ENCODE measurements at regions not wholly inside any gene's neighbourhood (a gene's known extent, or its start where the extent isn't known, plus 50 kb on each side); places are given as distances from the start of the nearest gene placed in this dataset.

DNA sequence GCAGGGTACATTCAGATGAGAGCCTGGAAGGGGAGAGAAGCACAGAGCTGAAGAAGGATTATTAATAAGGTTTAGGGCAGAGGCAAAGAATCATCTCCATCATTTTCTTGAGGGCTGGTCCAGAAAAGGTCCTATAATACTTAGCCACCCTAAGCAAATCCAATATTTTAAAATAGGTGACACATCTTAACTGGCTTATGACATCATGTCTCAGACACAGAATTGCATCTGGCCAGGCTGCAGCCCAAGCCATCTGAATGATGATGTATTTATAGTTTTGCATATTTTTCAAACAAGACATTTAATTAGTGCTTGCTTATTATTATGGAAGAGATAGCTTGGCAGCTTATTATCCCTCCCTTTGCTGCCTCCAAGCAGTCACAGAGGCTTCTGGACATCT lies 571.3 kb downstream of the SUCLG1 start:
- TF ChIP-seq CTCF (IDR thresholded peaks at IDR 0.05 in 2 of 3, conservative IDR thresholded peaks at IDR 0.05 in 1 of 3; ENCODE audit: control insufficient read depth in 2 of 3, extremely low read depth in 1 of 3, insufficient read depth in 1 of 3, low read depth in 3 of 3, low read length in 3 of 3) (no peak), USF1 (IDR thresholded peaks at IDR 0.05; ENCODE audit: borderline replicate concordance, extremely low read length, insufficient read depth, low read depth, low read length) (no peak), BHLHE40 (IDR thresholded peaks at IDR 0.05; ENCODE audit: borderline replicate concordance in 1 of 2, low read depth in 2 of 2, low read length in 1 of 2) (no peak), NR2C2 (IDR thresholded peaks at IDR 0.05; ENCODE audit: borderline replicate concordance, control insufficient read depth, insufficient read length, low read depth) (no peak), MXI1 (IDR thresholded peaks at IDR 0.05; ENCODE audit: low read depth, low read length) (no peak), POLR2AphosphoS5 (IDR thresholded peaks at IDR 0.05; ENCODE audit: low read length) (no peak), EZH2 (IDR thresholded peaks at IDR 0.05; ENCODE audit: borderline replicate concordance, control insufficient read depth, low read depth, low read length) (no peak), SP1 (IDR thresholded peaks at IDR 0.05; ENCODE audit: low read depth, low read length) (no peak), IRF5 (IDR thresholded peaks at IDR 0.05; ENCODE audit: borderline replicate concordance) (no peak), GATAD2B (conservative IDR thresholded peaks at IDR 0.05; ENCODE audit: low read depth) (no peak), SRF (IDR thresholded peaks at IDR 0.05; ENCODE audit: low read depth in 2 of 2, low read length in 2 of 2) (no peak), SPI1 (IDR thresholded peaks at IDR 0.05; ENCODE audit: borderline replicate concordance, insufficient read depth, low read depth, low read length) (no peak), FOS (IDR thresholded peaks at IDR 0.05; ENCODE audit: borderline replicate concordance, extremely low read depth, insufficient read length) (no peak)
- TF ChIP-seq, protein P1, sequence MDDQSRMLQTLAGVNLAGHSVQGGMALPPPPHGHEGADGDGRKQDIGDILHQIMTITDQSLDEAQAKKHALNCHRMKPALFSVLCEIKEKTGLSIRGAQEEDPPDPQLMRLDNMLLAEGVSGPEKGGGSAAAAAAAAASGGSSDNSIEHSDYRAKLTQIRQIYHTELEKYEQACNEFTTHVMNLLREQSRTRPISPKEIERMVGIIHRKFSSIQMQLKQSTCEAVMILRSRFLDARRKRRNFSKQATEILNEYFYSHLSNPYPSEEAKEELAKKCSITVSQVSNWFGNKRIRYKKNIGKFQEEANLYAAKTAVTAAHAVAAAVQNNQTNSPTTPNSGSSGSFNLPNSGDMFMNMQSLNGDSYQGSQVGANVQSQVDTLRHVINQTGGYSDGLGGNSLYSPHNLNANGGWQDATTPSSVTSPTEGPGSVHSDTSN (IDR thresholded peaks at IDR 0.05; ENCODE audit: insufficient replicate concordance, low read depth, low read length): no peak
